B cell (primary cell): ENCODE measurements at regions not wholly inside any gene's neighbourhood (a gene's known extent, or its start where the extent isn't known, plus 50 kb on each side); places are given as distances from the start of the nearest gene placed in this dataset.

Source experiments
- ATAC-seq: fragments of 200-7000 bp; cut with Tn5 transposase; one replicate; pipeline ENCODE4 v1.10.0; 2021; ENCODE audit warnings: low read depth, mild to moderate bottlenecking, moderate number of reproducible peaks, moderate library complexity
- CTCF ChIA-PET: fragments of 350-600 bp; sonication (Branson Sonifier 250); formaldehyde crosslinking; loops from one replicate; lab custom pipeline; 2021; ENCODE audit warnings: antibody characterized with exemption, inconsistent platforms; lab: Charles Lee
- POLR2A ChIA-PET: fragments of 350-600 bp; sonication (Branson Sonifier 250); formaldehyde crosslinking; loops from one replicate; lab custom pipeline; 2021; ENCODE audit warnings: antibody characterized with exemption; lab: Charles Lee
- DNase-seq: peaks from one replicate; pipeline ENCODE4 v3.0.0; 2013
- H2AFZ ChIP-seq: 2 replicates; pipeline ENCODE4 v1.6.1; 2012; ENCODE audit warnings: mild to moderate bottlenecking, low read depth, low read length; ENCODE audit not compliant: insufficient read depth, poor library complexity, severe bottlenecking
- H3K27ac ChIP-seq, 2 donors: 1 replicate in 1 of 2; 2 replicates in 1 of 2; pipeline ENCODE4 v1.5.1; 2012 to 2013; ENCODE audit warnings: low read length in 2 of 2, mild to moderate bottlenecking in 2 of 2, moderate library complexity in 1 of 2
- H3K27me3 ChIP-seq, 4 experiments: fragments of 200-600 bp in 1 of 4; sonication (generic) in 1 of 4; replicated peaks in 1 of 4; 1 replicate in 2 of 4; 2 replicates in 2 of 4; pipeline versions ENCODE4 v1.6.1 to v1.7.0; 2013 to 2016; ENCODE audit warnings: low read length in 3 of 4, mild to moderate bottlenecking in 2 of 4, mixed read lengths in 1 of 4, moderate library complexity in 1 of 4; ENCODE audit not compliant: insufficient read depth in 4 of 4, control insufficient read depth in 3 of 4; ENCODE audit errors: control extremely low read depth in 1 of 4
- H3K36me3 ChIP-seq, 2 experiments: replicated peaks in 1 of 2; 1 replicate in 1 of 2; 2 replicates in 1 of 2; pipeline versions ENCODE4 v1.6.1 to v1.7.1; 2013; ENCODE audit warnings: low read length in 1 of 2; ENCODE audit not compliant: insufficient read depth in 2 of 2, control insufficient read depth in 1 of 2; ENCODE audit errors: control extremely low read depth in 1 of 2, extremely low read depth in 1 of 2
- H3K4me1 ChIP-seq, 2 donors: fragments of 200-600 bp in 1 of 2; sonication (generic) in 1 of 2; 1 replicate in 1 of 2; 2 replicates in 1 of 2; pipeline versions ENCODE4 v1.5.1 to v1.6.1; 2013 to 2017; ENCODE audit warnings: low read length in 2 of 2; ENCODE audit not compliant: control insufficient read depth in 2 of 2, insufficient read depth in 2 of 2
- H3K4me2 ChIP-seq: replicated peaks from 2 replicates; pipeline ENCODE3; 2012; ENCODE audit warnings: mild to moderate bottlenecking, low read depth, low read length; ENCODE audit not compliant: poor library complexity, severe bottlenecking
- H3K4me3 ChIP-seq, 5 experiments: fragments of 200-600 bp in 1 of 5; sonication (generic) in 1 of 5; 1 replicate in 3 of 5; 2 replicates in 2 of 5; pipeline versions ENCODE4 v1.5.1 to v1.7.0; 2011 to 2016; ENCODE audit warnings: low read length in 4 of 5, mild to moderate bottlenecking in 4 of 5, low read depth in 2 of 5, control low read depth in 1 of 5, moderate library complexity in 1 of 5; ENCODE audit not compliant: insufficient read depth in 1 of 5; ENCODE audit errors: control extremely low read depth in 1 of 5, extremely low read depth in 1 of 5
- H3K79me2 ChIP-seq: fragments of 200-600 bp; sonication (generic); one replicate; pipeline ENCODE4 v1.6.0; 2016; ENCODE audit warnings: low read length; ENCODE audit not compliant: control insufficient read depth, insufficient read depth
- H3K9ac ChIP-seq: fragments of 200-600 bp; sonication (generic); 2 replicates; pipeline ENCODE4 v1.6.1; 2017; ENCODE audit warnings: mild to moderate bottlenecking, low read length, moderate library complexity
- H3K9me3 ChIP-seq, 3 donors: one replicate each; pipeline versions ENCODE4 v1.6.1 to v1.7.1; 2013; ENCODE audit warnings: low read length in 2 of 3; ENCODE audit not compliant: control insufficient read depth in 2 of 3, insufficient read depth in 1 of 3; ENCODE audit errors: control extremely low read depth in 1 of 3
- H4K20me1 ChIP-seq: 2 replicates; pipeline ENCODE4 v1.6.0; 2012; ENCODE audit warnings: mild to moderate bottlenecking, low read length; ENCODE audit not compliant: insufficient read depth, control insufficient read depth, poor library complexity, severe bottlenecking
- H3K27ac Mint-ChIP-seq: one replicate; pipeline ENCODE4 v1.8.0; 2021; ENCODE audit warnings: mixed read lengths
- H3K27me3 Mint-ChIP-seq: one replicate; pipeline ENCODE4 v1.8.0; 2021; ENCODE audit warnings: mixed read lengths
- H3K4me1 Mint-ChIP-seq: one replicate; pipeline ENCODE4 v1.8.0; 2021; ENCODE audit warnings: mixed read lengths
- H3K4me3 Mint-ChIP-seq: one replicate; pipeline ENCODE4 v1.8.0; 2021; ENCODE audit warnings: mixed read lengths
- H3K9me3 Mint-ChIP-seq: one replicate; pipeline ENCODE4 v1.8.0; 2022; ENCODE audit warnings: mixed read lengths; ENCODE audit not compliant: insufficient read depth
- EZH2 ChIP-seq: IDR thresholded peaks from 2 replicates; pipeline ENCODE4 v1.6.1; 2012; ENCODE audit warnings: borderline replicate concordance, low read depth, mild to moderate bottlenecking, moderate library complexity, low read length; ENCODE audit not compliant: insufficient read depth, poor library complexity, severe bottlenecking
- WGBS: methylation state at CpG from one replicate; pipeline ENCODE4 v1.1.5; 2013; ENCODE audit warnings: missing lambda C conversion rate; ENCODE audit not compliant: insufficient coverage; 5-methylcytosine and 5-hydroxymethylcytosine counted together
- intact Hi-C: fragments of 100-400 bp; cut with micrococcal nuclease; formaldehyde crosslinking; loops from one replicate; pipeline ENCODE4 v1.10.0; 2022
- TF ChIP-seq, protein P1 (sequence below): fragments of 200-600 bp; IDR thresholded peaks from one replicate; pipeline ENCODE4 v1.8.0; 2022; ENCODE audit warnings: antibody characterized with exemption, mild to moderate bottlenecking

DNA sequence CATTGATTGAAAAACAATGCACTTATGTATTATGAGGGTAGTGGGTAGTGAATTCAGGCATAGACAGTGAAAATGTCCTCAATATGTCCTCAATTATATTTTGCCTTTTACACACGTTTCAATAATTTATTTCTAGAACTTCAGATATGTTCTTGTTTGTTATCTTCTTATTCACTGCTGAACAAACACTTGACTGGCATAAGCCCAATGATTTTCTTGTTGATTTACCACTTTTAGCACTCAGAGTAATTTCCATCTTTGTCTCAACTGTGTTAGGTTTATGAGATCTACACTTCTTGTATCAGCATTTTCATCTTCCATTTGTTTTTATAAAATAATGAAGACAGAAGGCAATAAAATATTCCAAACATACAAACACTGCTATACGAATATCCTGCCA is 61.8 kb upstream of the DCC start:
- TF ChIP-seq EZH2: no peak
- TF ChIP-seq, protein P1, sequence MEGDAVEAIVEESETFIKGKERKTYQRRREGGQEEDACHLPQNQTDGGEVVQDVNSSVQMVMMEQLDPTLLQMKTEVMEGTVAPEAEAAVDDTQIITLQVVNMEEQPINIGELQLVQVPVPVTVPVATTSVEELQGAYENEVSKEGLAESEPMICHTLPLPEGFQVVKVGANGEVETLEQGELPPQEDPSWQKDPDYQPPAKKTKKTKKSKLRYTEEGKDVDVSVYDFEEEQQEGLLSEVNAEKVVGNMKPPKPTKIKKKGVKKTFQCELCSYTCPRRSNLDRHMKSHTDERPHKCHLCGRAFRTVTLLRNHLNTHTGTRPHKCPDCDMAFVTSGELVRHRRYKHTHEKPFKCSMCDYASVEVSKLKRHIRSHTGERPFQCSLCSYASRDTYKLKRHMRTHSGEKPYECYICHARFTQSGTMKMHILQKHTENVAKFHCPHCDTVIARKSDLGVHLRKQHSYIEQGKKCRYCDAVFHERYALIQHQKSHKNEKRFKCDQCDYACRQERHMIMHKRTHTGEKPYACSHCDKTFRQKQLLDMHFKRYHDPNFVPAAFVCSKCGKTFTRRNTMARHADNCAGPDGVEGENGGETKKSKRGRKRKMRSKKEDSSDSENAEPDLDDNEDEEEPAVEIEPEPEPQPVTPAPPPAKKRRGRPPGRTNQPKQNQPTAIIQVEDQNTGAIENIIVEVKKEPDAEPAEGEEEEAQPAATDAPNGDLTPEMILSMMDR: no peak

GRCh38 chr18:52280702-52281101 is 59.3 kb upstream of the DCC start:
- no peak overlapping the region for H3K27ac ChIP-seq
- no peak overlapping the region for H3K4me2 ChIP-seq
- Mint-ChIP-seq H3K27ac (no peak overlapping the region), H3K4me1 (no peaks in the 10 kb centered on the region), H3K4me3 (no peak overlapping the region), H3K9me3 (no peaks in the 10 kb centered on the region), H3K27me3 (no peaks in the 10 kb centered on the region)
- no peak for TF ChIP-seq EZH2
- TF ChIP-seq, protein P1: no peak
- DNase-seq (no peak), ATAC-seq (no peak)
- H2AFZ ChIP-seq: no peak overlapping the region
- no peaks in the 10 kb centered on the region for H3K27me3 ChIP-seq
- no peaks in the 10 kb centered on the region for H3K4me1 ChIP-seq
- intact Hi-C loops: no loop called here
- H3K4me3 ChIP-seq: no peak overlapping the region
- ChIA-PET CTCF (no interaction called here), POLR2A (no interaction called here)
- H3K9me3 ChIP-seq: no peaks in the 10 kb centered on the region
- H4K20me1 ChIP-seq: no peaks in the 10 kb centered on the region
- H3K9ac ChIP-seq: no peak overlapping the region
- H3K36me3 ChIP-seq: no peaks in the 10 kb centered on the region
- no peaks in the 10 kb centered on the region for H3K79me2 ChIP-seq
- WGBS: no CpG with 5 or more reads among the region's 2 CpGs

More for the DNA sequence above, 61.8 kb upstream of the DCC start:
- CTCF ChIA-PET: no interaction called here
- no peaks in the 10 kb centered on the region for H3K9me3 ChIP-seq
- no peaks in the 10 kb centered on the region for H4K20me1 ChIP-seq
- Mint-ChIP-seq H3K9me3 (no peaks in the 10 kb centered on the region), H3K4me3 (no peak overlapping the region), H3K27me3 (no peaks in the 10 kb centered on the region), H3K27ac (no peak overlapping the region), H3K4me1 (no peaks in the 10 kb centered on the region)
- POLR2A ChIA-PET: no interaction called here
- no peak overlapping the region for H2AFZ ChIP-seq
- WGBS: no CpG with 5 or more reads among the region's 2 CpGs
- DNase-seq: no peak
- no peak overlapping the region for H3K4me3 ChIP-seq
- H3K27me3 ChIP-seq: no peaks in the 10 kb centered on the region
- ATAC-seq: no peak
- H3K79me2 ChIP-seq: no peaks in the 10 kb centered on the region
- no peaks in the 10 kb centered on the region for H3K36me3 ChIP-seq
- no peaks in the 10 kb centered on the region for H3K4me1 ChIP-seq
- H3K27ac ChIP-seq: no peak overlapping the region
- H3K9ac ChIP-seq: no peak overlapping the region
- no peak overlapping the region for H3K4me2 ChIP-seq
- intact Hi-C loops: no loop called here
